NCI-H1436 treated with DMSO at 0.1 percent for 48 hours (cell line): ENCODE measurements at regions not wholly inside any gene's neighbourhood (a gene's known extent, or its start where the extent isn't known, plus 50 kb on each side); places are given as distances from the start of the nearest gene placed in this dataset.
"Not testable (repeated sequence)": the region's sequence is repeated elsewhere in the genome, so short reads cannot be mapped to it uniquely, and the experiment has no call there.

ENCODE experiments used
- DNase-seq: peaks from one replicate; lab custom pipeline; 2025; lab: John Stamatoyannopoulos, UW

- no peak for DNase-seq
These were observed 111.1 kb upstream of the SPOPL start for GRCh38 chr2:138390316-138390945.

- no peak for DNase-seq
These were observed 109.6 kb upstream of the SPOPL start for GRCh38 chr2:138391946-138392345.

GRCh38 chr2:138395565-138396306, 105.8 kb upstream of the SPOPL start:
- no peak for DNase-seq

GRCh38 chr2:138396843-138397242, 104.7 kb upstream of the SPOPL start:
- DNase-seq = no peak

- no peak for DNase-seq
These were observed 98.1 kb upstream of the SPOPL start for GRCh38 chr2:138403431-138403927.

GRCh38 chr2:138414014-138414413, 87.6 kb upstream of the SPOPL start:
- no peak for DNase-seq

- DNase-seq = no peak
These were observed 85.6 kb upstream of the SPOPL start for GRCh38 chr2:138415985-138416384.

- DNase-seq = no peak
These were observed 83.1 kb upstream of the SPOPL start for GRCh38 chr2:138418453-138418852.

DNA sequence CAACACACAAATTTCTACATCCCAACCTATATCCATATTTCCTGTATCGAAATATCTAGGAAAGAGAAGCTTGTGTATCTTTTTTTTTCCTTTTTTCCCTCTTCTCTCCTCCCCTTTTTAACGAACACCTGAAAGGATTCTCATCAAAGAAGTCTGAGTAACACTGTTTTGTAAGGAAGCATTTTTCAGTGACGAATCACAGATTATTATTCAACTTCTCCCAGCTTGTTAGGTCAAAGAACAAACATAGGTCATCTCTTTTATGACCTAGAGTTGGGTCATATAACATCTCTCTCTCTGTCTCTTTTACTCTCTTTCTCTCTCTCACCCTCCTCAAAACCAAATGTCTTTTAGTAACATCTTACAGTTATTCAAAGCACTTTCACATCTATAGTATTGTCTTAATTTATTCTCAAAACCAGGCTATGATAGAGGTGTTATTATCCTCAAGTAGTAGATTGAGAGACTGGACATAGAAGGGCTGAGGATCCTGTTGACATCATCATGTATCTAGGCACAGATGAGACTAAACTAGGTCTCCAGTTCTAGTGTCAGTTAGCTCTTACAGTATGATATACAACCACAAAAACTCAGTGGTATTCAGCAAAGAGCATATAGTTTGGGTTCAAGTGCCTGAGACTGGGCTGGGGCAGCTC, 80.1 kb upstream of the SPOPL start:
- no peak for DNase-seq

- no peak for DNase-seq
These were observed 79.6 kb upstream of the SPOPL start for GRCh38 chr2:138421971-138422335.

DNA sequence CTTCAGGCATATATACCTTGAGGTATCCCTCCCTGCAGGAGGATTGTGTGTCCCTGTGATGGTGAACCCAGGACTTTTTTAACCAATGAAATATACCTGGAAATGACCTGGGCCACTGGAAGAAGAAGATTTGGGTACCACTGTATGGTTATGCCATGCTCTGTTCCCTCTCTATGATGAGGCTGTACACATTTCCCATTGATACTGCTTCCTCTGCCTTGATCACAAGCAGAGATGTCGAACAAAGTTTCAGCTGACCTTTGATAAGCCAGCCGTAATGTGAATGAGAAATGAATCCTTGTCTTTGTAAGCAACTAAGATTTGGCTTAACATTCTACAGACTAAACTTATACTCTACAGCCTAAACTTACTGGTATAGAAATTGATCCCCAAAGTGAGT, 78.4 kb upstream of the SPOPL start:
- no peak for DNase-seq

GRCh38 chr2:138423745-138424144, 77.8 kb upstream of the SPOPL start:
- DNase-seq = no peak

DNA sequence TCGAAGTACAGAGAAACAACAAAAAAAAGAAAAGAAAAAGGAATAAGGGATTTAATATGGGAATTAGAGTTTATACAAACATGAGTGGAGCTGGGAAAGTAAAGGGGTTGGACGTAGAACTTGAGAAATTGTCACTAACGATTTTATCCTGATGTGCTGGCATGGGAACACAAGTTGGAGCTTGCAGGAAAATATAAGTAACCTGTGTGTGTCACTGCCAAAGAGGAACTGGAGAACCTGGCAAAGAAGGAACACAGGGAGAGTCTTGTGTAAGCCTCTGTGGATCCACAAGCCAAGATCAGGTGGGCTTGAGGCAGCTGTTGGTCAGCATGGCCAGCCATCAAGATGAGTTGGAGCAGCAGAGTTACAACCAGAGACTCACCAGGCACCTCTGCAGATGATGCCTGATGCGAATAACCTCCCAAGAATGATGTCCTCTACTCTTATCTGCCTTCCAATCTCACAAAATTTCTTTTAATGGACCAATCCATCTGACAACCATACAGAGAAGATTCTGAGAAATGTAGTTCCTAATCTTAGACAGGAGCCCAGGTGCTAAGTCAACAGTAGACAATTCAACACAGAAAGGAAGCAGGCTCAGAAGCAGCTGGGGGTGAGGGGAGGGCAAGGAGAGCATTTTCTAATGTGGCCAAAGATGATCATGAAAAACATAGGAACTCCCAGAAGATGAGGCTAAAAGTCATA, 77.0 kb upstream of the SPOPL start:
- no peak for DNase-seq

DNA sequence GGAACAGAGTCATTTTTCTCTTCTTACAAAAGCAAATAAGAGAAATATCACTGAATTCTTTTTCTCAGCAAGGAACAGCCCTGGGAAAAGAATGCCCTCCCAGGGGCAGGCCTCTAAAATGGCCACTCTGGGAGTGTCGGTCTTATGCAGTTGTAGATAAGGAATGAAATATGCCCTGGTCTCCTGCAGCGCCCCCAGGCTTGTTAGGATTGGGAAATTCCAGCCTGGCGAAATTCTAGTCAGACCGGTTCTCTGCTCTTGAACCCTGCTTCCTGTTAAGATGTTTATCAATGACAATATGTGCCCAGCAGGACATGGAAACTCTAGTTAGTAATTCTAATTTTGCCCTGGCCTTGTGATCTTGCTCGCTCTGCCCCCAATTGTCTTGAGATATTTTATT, 75.5 kb upstream of the SPOPL start:
- not testable (repeated sequence) for DNase-seq

DNA sequence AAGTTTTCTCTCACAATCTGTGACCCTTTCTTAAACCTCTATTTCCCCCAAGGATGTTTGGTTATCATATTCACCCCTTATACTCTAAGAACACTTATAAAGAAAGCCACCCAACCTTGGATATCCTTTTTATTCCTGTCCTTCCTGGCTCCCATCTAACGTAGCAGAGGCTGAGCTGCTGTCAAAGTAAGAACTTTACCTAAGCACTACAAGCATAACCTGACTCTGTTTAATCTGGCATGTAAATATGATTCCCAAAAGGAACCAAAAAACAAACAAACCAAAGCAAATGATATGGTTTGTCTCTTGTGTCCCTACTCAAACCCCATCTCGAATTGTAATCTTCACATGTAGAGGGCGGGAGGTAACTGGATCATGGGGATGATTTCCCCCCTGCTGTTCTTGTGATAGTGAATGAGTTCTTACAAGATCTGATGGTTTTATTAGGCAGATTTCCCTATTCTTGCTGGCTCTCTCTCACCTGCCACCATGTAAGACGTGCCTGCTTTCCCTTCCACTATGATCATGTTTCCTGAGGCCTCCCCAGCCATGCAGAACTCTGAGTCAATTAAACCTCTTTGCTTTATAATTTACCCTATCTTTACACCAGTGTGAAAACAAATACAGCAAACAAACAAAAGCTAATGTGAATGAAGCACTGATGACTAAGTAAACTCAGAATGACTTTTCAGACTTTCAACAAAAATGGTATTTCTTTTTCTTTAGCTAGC, 72.7 kb upstream of the SPOPL start:
- DNase-seq = no peak

- DNase-seq = no peak
These were observed 71.4 kb upstream of the SPOPL start for GRCh38 chr2:138430181-138430580.

- no peak for DNase-seq
These were observed 68.6 kb upstream of the SPOPL start for GRCh38 chr2:138432971-138433370.

DNA sequence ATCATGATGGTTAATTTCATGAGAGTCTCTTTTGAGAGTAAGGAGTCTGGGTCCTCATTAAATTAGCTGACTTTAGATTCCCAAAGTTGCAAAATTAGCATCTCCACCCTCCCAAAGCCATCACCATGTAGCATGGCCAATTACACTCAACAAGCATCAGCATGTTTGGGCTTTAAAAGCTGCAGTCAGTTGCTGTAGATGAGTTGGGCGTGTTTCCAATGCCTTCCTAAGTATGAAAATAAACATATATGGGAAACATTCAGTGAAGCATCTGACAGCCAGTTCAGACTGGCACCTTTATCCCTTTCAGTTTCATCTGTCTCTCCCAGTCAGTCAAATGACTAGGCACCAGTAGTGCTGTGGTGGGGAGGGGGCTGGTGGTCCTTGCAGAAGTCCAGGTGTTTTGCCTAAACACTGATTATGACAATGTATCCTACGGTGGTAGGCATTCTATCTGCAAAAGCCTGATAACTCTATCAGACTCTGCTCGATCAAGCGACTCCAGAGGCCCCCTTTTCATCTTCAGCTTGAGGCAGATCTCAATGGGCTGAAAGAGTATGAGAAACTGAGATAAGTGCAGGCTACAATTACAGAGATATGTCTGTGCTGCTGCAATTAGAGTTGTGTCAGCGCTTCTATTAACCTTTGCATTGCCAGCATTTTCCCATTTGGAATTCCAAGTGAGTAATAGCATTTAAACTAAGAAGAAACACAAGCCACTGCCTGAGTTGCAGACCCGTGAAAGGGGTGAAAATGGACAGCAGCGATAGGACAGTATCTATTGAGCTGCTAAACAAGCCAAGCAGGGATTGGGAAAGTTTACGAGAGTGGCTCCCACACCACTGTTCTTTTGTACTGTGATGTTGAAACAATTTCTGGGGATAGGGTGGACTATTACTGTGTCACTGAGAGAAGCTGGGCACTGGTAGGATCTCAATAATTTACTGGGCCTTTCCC, 67.3 kb upstream of the SPOPL start:
- DNase-seq = no peak

GRCh38 chr2:138435701-138436100, 65.9 kb upstream of the SPOPL start:
- no peak for DNase-seq

DNA sequence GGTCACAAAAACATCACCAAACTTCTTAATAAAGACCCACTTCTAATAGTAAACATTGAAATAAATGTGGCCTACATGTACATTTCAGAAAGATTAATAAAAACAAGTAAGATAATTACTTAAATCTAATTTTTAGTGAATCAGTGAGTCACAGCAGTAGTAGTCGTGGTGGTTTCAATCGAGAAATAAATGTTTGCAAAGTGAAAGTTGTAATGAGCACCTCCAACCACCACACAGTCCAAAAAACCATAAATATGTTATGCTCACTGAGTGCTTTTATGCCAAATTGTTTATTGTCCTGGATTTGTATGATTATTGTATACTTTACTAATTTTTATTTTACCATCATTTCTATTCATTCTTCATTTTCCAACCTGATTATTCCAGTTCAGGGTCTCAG, 61.8 kb upstream of the SPOPL start:
- no peak for DNase-seq

GRCh38 chr2:138440759-138441158, 60.8 kb upstream of the SPOPL start:
- DNase-seq = no peak
